UCSD-AML1 (cell line): ENCODE measurements at regions not wholly inside any gene's neighbourhood (a gene's known extent, or its start where the extent isn't known, plus 50 kb on each side); places are given as distances from the start of the nearest gene placed in this dataset.
"Not testable (repeated sequence)": the region's sequence is repeated elsewhere in the genome, so short reads cannot be mapped to it uniquely, and the experiment has no call there.

Source experiments
- DNase-seq: peaks from one replicate; lab custom pipeline; 2025; ENCODE audit not compliant: unreplicated experiment; lab: John Stamatoyannopoulos, UW

DNA sequence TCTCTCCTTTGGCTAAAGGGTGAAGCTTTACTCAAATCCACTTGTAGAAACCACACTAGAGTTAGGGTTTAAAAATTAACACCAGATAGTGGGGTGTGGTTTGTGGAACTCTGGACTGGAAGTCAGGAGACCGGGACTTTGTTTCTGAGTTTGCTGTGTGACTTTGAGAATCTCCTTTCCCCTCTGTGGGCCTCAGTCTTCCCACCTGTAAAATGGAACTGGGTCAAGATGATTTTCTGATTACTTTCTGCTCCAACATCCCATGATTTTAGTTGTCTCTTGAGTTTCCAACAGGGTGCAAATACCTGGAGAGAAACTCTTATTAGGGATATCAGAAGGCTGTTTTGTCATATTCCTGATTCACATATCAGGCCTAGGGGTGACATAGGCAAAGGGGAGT, 301.0 kb downstream of the MIAT start:
- no peak for DNase-seq

DNA sequence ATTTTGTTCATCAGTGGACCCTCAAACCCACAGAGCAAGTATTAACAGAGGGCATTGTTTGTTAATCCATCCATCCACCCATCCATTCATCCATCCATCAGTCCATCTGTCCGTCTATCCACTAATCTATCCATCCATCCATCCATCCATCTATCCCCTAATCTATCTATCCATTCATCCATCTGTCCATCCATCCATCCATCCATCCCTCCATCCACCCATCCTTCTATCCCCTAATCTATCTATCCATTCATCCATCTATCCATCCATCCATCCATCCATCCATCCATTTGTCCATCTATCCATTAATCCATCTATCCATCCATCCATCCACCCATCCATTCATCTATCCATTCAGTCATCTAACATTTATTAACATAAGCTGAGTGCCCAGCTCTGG, 307.3 kb downstream of the MIAT start:
- DNase-seq = no peak

DNA sequence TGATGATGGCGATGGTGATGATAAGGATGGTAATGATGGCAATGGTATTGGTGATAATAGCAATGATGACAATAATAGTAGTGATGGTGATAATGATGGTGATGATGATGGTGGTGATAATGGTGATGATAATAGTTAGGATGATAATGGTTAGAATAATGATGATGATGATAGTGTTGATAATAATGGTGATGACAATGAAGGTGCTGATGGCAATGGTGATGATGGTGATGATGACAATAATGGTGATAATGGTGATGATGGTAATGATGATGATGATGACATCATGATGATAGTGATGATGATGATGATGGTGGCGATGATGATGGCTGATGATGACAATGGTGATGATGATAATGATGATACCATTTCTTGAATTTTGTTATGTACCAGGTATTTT, 309.9 kb downstream of the MIAT start:
- no peak for DNase-seq

DNA sequence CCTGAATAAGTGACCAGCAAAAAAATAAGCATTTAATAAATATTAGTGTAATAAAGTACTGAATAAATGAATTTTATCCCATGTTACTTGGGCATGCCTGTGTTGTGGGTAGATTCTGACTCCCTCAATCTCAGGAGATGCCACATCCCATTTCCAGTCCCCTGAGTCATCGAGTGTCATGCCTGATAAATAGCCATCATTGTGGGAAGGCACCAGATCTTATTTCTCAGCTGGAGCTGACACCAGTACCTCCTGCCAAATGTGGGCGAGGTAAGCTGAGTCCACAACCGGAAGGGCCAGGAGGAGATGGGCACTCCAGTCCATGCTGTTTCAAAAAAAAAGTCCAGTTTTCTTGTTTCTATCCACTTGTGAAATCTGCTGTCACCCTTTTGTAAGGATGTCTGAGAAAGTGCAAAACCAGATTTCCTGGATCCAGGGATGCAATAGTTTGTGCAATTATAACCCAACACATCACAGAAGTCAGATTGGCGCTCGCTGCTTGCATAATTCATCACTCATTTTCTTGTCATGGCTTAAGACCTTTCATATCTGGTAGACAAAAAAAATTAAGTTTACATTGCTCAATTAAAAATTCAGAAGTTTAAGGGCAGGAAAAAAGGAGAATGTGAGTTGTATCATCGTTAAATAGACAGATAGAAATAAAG, 311.6 kb downstream of the MIAT start:
- no peak for DNase-seq

DNA sequence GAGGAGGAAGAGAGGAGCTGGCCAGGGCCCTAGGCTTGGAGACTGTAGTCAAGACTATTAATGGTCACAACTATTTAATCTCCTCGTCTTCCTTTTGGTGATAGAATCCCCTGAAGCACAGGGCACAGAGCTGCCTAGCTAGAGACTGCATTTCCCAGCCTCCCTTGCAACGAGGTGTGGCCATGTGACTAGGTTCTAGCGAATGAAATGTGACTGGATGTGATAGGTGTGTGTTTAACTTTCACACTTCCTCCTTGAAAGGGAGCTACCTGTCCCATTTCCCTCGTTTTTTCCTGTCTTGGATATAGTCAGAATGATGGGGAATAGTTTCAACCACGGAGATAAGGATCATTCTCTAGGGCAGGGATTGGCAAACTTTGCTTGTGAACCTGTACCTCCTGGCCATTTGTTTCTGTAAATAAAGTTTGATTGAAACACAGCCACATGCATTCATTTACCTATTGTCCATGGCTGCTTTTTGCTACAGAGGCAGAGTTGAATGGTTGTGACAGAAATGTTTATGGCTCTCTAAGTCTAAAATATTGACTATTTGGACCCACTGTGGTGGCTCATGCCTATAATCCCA, 313.5 kb downstream of the MIAT start:
- no peak for DNase-seq

DNA sequence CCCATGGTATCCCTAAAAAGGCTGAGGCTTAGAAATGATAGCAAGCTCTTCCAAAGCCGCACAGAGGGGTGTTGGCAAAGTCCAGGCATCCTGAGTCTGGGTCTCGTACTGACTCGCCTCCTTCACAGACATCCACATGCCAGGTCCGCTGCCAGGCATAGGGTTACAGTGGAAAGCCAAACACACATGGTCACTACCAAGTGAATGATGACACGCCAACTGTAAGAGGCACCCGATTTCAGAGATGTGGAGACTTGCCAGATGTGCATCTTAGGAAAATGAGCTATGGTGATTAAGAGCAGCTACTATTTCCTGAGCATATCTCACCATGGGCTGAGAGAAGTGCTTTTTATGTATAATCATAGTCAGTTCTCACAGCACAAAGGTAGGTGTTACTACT, 314.9 kb downstream of the MIAT start:
- no peak for DNase-seq

DNA sequence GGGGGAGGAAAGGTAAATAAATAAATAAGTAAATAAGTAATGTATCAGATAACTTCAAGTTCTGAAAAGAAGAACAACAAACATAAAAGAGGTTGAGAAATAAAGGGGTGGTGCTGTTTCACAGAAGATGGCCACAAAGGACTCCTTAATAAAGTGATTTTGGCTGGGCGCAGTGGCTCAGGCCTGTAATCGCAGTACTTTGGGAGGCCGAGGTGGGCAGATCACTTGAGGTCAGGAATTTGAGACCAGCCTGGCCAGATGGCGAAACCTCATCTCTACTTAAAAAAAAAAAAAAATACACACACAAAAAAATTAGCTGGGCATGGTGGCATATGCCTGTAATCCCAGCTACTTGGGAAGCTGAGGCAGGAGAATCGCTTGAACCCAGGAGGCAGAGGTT, 315.5 kb downstream of the MIAT start:
- DNase-seq = not testable (repeated sequence)

DNA sequence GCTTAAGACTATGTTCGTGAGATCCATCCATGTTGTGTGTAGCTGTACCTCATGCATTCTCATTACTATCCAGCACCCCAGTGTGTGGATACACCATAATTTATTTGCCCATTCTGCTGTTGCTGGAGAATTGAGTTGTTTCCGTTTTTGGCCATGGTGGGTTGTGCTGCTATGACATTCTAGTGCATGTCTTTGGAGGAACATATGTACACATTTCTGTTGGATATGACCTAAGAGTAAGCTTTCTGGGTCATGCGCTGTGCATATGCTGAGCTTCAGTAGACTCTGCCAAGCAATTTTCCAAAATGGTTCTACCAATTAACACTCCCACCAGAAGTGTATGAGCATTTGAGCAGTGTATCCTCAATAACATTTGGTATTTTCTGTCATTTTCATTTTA, 316.6 kb downstream of the MIAT start:
- DNase-seq = no peak

DNA sequence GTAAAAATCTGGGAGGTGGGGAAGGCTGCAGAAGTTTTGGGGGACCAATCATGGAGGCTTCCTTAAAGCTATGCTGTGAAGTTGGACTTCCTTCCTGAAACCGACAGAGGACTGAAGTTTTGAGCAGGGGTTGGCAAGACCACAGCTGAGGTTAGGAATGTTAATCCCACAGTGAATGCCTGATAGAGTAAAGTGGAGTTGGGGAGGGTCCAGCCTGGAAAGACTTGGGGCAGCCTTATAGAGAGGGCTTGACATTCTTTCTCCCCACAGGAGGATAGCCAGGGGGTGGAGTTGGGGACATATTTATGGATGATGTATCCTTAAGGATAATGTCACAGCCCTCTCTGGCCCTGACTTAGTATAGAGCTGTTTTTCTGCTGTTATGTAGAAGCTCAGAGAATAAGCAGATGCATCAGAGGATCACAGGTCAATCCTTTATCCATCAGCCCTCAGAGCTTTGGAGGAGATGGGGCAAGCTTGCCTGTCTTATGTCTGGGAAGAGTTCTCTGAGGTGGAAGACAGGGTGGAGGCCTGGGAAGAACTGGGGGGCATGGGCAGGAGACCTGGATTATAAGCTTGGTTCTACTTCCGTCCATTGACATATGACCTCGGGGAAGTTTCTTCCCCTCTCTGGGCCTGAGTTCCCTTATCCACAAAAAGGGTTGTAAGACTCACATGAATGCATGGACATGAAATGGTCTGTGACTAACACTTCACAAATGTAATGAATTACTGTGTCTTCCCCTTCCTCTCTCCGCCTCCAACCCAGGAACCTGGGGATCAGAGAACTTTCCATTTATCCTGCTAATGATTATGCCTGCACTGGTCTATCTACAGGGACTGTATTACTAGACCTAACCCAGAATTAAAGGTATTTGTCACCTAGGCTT, 317.8 kb downstream of the MIAT start:
- no peak for DNase-seq

DNA sequence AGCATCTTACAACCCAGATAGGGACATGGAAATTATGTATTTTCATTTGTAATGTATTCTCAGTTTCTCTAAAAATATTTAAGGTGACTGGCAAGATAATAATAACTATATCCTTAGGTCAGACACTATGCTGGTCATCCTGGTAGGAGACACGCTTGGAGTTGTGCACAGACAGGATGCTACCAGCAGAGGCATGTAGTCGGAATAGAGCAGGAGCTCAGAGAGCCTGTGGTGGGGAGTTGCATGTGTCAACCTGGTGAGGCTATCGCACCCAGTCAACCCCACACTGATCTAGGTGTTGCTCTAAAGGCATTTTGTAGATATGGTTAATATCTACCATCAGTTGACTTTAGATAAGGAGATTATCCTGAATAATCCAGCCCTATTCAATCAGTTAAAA, 318.5 kb downstream of the MIAT start:
- no peak for DNase-seq

DNA sequence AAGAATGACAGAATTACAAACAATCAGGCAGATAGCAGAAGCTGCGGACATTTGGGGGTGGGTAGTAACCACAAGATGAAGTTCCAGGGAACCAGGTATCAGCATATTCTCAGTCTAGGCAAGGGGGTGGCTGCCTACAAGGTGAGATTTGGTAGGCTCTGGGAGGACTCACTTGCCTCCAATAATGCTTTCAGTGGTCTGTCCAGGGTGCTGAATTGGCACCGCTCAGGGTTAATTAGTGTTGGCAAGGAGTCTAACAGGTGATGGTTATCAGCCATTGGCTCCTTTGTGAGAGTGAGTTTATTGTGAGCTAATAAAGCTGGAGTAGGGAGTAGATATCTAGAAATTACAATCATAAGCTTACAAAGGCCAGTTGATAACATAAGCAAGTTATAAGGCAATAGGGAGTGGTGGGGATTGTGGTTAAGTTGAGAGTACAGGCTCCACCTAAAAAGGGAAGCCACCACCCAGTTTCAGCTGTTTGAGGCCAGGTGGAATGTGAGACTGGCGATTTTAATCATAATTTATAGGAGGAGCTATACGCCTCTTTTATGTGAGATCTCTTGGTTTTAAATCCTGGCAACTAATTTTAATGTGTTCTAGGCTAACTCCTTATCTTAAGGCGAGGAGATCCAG, 320.5 kb downstream of the MIAT start:
- no peak for DNase-seq

DNA sequence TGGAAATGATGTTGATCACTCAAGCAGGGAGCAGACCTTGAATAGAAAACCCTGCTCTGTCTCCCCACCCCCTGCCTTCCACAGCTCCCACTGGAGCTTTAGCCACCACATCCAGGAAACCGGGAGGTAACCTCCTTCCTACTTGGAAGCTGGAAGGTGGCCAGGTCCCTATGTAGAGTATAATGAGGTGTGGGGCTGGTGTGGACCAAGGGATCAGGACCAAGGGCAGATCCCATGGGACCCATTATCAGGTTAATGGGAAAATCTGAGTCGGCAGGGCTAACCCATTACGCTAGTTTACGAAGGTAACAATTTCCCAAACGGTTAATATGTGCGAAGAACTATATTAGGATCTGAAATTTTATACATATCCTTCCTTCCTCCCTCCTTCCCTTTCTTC, 321.9 kb downstream of the MIAT start:
- DNase-seq = no peak

DNA sequence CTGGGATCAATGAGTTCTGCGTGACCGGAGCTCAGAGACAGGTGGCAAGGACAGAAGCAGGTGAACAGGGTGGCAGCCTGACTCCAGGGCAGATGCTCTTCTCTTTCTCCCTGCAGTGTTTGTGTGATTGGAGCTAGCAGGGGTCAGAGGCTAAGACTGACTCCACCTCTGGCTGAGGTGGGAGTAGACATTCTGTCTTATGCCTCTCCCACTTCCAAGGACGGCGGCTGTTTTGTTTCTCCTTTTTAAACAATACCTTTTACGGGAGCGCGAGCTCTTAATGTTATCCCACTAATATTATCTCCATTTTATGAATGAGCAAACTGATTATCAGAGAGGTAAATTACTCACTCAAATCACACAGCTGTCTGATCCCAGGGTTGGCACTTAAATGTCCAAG, 323.7 kb downstream of the MIAT start:
- DNase-seq = no peak

DNA sequence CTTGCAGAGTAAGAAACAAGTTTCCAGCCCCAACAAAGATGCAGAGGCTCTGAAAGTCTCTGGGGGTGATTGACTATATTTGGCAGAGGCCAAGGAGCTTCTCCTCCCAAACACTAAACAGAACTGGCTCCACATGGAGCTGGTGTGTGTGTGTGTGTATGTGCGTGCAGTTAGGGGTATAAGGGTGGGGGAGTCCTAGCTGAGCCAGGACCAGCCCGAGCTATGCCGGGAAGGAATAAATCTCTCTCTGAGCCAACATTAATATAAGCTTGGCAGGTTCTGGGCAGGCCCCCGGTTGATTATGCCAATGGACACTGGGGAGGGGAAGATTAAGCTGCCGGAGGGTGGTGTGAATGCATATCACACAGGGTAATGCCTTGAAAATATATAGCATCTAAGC, 324.2 kb downstream of the MIAT start:
- DNase-seq = no peak

DNA sequence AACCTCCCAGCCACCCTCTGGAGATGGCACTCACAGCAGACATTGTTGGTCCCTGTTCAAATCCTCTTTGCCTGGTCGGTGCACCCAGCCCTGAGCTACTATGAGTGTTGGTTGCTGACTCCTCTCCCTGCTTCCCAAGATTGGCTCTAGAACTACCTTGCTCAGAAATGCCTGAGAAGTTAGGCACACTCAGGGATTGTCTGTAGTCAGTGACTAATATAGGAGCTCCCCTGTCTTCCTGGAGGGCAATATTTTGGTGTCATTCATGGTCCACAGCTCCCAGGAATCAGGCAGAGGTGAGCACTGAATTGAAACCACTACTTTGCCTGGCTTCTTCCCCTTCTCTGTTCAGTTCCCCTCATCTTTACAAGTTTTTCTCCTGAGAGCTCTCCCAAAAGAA, 325.9 kb downstream of the MIAT start:
- no peak for DNase-seq

DNA sequence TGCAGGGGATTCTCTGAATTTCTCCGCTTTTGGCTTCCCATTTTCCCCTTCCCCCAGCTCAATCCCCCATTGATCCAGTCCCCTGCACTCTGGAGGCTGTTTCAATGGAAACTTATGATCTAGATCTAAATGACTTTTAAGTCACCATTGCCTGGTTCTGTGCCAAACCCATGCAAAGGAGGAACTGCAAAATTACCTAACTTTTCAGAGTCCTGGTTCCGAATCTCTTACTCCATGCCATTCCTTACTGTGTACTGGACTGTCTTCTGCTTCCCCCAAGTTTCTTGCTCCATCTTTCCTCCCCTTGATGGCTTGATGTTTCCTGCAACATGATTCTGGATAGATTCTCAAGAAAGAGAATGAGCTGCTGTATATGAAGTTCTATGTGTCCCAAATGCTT, 327.8 kb downstream of the MIAT start:
- DNase-seq = no peak

DNA sequence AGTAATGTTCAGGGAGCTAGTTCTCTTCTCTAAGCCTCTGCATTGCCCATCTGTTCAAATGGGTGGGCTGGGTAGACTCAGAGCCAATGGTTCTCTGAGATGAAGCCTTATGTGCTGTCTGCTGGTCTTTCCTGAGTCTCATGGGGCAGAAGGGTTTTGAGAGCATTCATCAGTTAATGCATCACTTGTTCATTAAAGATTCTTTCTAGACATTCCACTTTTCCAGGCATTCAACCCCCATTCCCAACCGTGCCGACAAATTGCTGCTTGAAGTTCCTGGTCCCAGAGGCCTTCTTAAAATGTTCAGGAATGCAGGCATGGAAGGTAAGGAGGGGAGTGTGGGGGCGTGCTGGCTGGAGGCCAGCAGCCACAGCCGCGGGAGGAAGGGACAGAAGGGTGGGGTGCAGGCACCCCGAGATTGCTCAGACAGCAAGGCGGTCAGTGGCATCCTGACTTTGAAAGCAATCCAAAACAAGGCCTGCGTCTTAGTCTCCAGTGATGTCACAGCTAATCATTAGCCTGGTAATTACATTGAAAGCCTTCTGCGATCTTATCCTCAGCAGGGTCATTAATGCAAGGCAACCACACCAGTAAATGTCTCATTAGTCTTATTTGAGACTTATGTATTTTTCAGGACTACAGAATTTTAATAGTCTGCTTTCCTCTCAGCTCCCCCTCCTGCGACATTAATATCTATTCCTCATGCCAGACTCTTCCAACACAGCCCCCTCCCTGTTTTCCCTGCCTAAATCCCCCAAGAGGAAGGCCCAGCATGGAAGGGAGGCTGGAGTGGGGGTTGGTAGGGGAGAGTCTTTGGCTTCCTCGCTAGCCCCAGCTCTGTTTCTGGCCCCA, 328.8 kb downstream of the MIAT start:
- DNase-seq = no peak

DNA sequence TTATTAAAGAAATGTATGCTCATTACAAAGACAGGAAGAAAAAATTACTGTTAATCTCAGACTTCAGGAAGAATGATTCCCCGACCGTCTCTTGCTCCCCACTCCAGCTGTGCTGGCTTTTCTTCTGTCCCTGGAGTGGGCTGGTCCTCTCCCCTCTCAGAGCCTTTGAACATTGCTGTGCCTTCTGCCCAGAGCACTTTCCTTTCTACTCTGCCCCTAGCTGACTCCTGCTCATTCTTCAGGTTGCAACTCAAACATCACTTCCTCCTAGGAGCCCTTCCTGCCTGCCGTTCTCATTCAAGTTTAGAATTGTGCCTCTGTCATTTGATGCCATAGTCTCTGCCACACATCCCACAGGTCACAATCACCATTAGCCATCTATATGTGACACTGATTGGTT, 329.5 kb downstream of the MIAT start:
- DNase-seq = no peak

DNA sequence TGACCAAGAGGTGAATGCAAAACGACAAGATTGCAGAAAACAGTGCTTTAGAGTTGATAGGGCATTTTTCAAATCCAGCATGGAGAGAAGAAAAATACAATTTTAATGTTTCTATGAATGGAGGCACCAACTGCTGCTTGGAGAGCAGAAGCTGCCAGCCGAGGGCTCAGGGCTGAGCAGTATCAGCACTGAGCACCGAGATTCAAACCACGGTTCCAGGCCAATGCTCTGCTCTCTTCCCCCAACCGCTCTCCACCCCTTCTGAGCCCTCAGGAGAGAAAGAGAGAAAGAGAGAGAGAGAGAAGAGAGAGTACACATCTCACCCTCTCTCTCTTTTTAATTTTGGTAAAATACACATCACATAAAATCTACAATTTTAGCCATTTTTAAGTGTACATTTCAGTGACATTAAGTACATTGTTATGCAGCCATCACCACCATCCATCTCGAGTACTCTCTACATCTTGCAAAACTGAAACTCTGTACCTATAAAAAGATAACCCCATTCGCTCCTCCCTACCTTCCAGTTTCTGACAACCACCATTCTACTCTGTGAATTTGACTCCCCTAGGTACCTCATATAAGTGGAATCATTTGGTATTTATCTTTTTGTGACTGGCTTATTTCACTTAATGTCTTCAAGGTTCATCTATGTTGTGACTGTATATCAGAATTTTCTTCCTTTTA, 333.3 kb downstream of the MIAT start:
- no peak for DNase-seq

DNA sequence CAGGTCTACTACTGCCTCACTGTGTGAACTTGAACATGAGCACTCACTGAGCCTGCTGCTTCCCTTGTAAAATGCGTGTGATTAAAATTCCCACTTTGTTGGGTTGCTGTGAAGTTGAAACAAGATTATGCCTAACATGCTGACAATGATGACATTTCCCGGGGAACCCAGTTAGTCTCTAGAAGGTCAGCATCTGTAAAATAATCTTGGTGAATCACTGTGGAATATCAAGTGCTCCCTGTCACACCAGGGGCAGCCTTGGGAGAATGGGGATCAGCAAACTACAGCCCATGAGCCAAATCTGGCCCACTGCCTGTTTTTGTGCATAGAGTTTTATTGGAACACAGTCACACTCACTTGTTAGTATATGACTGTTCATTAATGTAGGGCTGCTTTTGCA, 335.2 kb downstream of the MIAT start:
- DNase-seq = no peak
